BJ (cell line): ENCODE measurements at regions not wholly inside any gene's neighbourhood (a gene's known extent, or its start where the extent isn't known, plus 50 kb on each side); places are given as distances from the start of the nearest gene placed in this dataset.

ENCODE experiments used
- CTCF ChIA-PET: fragments of 350-600 bp; formaldehyde crosslinking; extraction: SDS; loops from one replicate; lab custom pipeline; 2021; ENCODE audit warnings: antibody characterized with exemption, inconsistent platforms; lab: Yijun Ruan, JAX
- POLR2A ChIA-PET: fragments of 300-600 bp; sonication (Branson Sonifier 250); formaldehyde crosslinking; extraction: SDS; loops from one replicate; lab custom pipeline; 2021; ENCODE audit warnings: antibody characterized with exemption; lab: Charles Lee
- DNase-seq: peaks from one replicate; pipeline ENCODE4 v3.0.0-alpha.2; 2011; ENCODE audit warnings: low read depth
- H3K27me3 ChIP-seq: 2 replicates; pipeline ENCODE4 v1.6.0; 2011; ENCODE audit warnings: low read length; ENCODE audit not compliant: control insufficient read depth, insufficient read depth
- H3K36me3 ChIP-seq: 2 replicates; pipeline ENCODE4 v1.5.1; 2011; ENCODE audit warnings: low read length; ENCODE audit not compliant: control insufficient read depth, insufficient read depth
- H3K4me3 ChIP-seq: 2 replicates; pipeline ENCODE4 v1.5.1; 2011; ENCODE audit warnings: low read depth, mild to moderate bottlenecking, control low read depth, low read length
- TF ChIP-seq, protein P1 (sequence below): IDR thresholded peaks from 2 replicates; pipeline ENCODE4 v1.5.1; 2011; ENCODE audit warnings: low read depth, mild to moderate bottlenecking, control low read depth, inconsistent platforms, low read length, moderate library complexity; ENCODE audit not compliant: insufficient read depth

DNA sequence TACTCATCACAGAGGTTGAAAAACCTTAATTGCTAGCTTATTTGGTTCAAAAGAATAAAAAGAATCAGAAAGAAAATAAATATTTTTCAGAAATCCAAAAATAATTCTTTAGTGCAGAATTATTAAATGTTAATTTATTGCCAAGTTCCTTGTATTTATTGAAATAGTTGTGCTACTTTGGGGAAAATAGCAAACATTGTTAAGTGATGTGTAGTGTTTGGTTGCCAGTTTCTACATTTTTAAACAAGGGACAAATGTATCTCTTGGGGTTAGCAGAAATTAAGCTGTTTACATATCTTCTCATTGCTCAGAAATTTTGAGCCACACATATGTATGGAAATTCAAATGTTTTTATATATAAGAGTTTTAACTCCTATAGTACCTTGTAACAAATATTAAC, 775.0 kb downstream of the USP25 start:
- ChIA-PET CTCF (no interaction called here), POLR2A (no interaction called here)
- H3K36me3 ChIP-seq, result no peaks in the 10 kb centered on the region
- TF ChIP-seq, protein P1, sequence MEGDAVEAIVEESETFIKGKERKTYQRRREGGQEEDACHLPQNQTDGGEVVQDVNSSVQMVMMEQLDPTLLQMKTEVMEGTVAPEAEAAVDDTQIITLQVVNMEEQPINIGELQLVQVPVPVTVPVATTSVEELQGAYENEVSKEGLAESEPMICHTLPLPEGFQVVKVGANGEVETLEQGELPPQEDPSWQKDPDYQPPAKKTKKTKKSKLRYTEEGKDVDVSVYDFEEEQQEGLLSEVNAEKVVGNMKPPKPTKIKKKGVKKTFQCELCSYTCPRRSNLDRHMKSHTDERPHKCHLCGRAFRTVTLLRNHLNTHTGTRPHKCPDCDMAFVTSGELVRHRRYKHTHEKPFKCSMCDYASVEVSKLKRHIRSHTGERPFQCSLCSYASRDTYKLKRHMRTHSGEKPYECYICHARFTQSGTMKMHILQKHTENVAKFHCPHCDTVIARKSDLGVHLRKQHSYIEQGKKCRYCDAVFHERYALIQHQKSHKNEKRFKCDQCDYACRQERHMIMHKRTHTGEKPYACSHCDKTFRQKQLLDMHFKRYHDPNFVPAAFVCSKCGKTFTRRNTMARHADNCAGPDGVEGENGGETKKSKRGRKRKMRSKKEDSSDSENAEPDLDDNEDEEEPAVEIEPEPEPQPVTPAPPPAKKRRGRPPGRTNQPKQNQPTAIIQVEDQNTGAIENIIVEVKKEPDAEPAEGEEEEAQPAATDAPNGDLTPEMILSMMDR, result no peak
- no peak for DNase-seq
- H3K4me3 ChIP-seq, result no peak overlapping the region
- no peaks in the 10 kb centered on the region for H3K27me3 ChIP-seq

DNA sequence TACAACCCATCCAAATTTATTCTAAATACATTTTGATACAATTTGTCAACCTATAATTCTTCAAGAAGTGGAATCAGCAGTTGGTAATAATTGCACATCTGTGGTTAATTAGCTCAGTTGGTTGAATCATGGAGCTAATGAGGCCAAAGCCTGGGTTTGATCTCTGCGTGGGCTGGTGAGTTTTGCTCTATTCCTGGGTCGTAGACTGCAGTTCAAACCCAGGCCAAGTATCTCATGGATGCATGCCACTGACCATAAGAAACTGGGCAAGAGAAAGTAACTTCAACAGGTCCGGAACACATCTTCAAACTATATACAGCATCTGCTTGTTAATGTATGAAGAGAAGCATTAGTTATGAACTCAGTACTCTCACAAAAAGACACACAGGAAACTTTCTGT, 779.7 kb downstream of the USP25 start:
- ChIA-PET POLR2A (no interaction called here), CTCF (no interaction called here)
- H3K27me3 ChIP-seq, result no peaks in the 10 kb centered on the region
- no peaks in the 10 kb centered on the region for H3K36me3 ChIP-seq
- peak; percentile 46 for DNase-seq
- no peak overlapping the region for H3K4me3 ChIP-seq
- TF ChIP-seq, protein P1, result no peak

DNA sequence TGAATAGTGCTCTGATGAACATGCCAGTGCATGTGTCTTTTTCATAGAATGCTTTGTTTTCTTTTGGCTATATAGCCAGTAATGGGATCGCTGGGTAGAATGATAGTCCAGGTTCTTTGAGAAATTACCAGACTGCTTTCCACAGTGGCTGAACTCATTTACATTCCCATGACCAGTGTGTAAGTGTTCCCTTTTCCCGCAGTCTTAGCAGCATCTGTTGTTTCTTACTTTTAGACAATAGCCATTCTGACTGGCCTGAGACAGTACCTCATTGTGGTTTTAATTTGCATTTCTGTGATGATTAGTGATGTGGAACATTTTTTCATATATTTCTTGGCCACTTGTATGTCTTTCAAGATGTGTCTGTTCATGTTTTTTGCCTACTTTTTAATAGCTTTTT, 784.5 kb downstream of the USP25 start:
- POLR2A ChIA-PET, result no interaction called here

DNA sequence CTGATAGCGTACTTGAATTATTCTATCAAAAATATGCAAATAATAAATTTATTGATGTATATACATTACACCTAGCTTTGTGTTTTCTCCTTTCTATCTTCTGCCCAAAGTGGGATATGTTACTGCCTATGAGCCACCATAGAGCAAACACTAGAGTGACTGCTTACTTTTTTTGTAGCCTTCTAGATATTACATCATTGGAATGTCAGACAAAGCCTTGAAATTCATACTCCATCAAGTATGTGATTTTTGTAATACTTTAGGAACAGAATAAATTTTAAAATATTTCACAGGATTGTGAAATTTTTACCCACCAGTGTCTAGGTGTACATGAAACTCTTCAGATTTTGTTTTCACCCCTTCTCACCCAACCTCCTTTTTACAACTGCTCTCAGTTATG, 787.6 kb downstream of the USP25 start:
- H3K36me3 ChIP-seq, result no peaks in the 10 kb centered on the region
- DNase-seq, result no peak
- POLR2A ChIA-PET, result no interaction called here
- CTCF ChIA-PET, result no interaction called here
- TF ChIP-seq, protein P1, result no peak
- no peak overlapping the region for H3K4me3 ChIP-seq
- no peaks in the 10 kb centered on the region for H3K27me3 ChIP-seq

More for the DNA sequence above, 784.5 kb downstream of the USP25 start:
- Histone ChIP-seq H3K36me3 (no peaks in the 10 kb centered on the region), H3K27me3 (no peaks in the 10 kb centered on the region), H3K4me3 (no peak overlapping the region)
- CTCF ChIA-PET, result no interaction called here
- TF ChIP-seq, protein P1, result no peak
- DNase-seq, result no peak

DNA sequence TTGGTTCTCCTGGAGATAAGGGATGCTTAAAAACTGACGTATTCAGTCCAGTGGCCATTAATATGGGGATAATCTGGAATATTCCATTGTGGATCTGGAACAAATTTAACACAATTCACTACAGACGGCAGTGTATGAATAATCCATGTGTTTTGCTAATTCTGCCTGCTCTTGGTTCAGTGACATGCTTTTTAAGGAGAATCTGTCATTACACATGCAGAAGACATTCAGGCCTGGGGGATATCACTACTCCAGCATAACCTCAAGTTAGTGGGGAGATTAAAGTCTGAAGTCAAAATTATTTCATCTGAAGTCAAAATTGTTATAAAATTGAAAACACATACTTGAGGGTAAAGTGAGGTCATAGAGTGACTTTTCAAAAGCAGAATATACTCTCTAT, 789.3 kb downstream of the USP25 start:
- CTCF ChIA-PET, result no interaction called here
- Histone ChIP-seq H3K4me3 (no peak overlapping the region), H3K27me3 (no peaks in the 10 kb centered on the region), H3K36me3 (no peaks in the 10 kb centered on the region)
- TF ChIP-seq, protein P1, result no peak
- POLR2A ChIA-PET, result no interaction called here
- DNase-seq, result no peak
